Tibial nerve (tissue), 4 donors: ENCODE measurements at regions not wholly inside any gene's neighbourhood (a gene's known extent, or its start where the extent isn't known, plus 50 kb on each side); places are given as distances from the start of the nearest gene placed in this dataset.

Source experiments
- DNase-seq, 2 donors: peaks; one replicate each; pipeline ENCODE4 v3.0.0-alpha.2; 2019; ENCODE audit warnings: low spot score in 2 of 2
- H3K27ac ChIP-seq, 4 donors: fragments of 200-600 bp; sonication (generic) in 3 of 4; one replicate each; pipeline ENCODE4 v1.5.1; 2017 to 2019; ENCODE audit warnings: mild to moderate bottlenecking in 1 of 4
- H3K27me3 ChIP-seq, 2 donors: fragments of 200-600 bp; sonication (generic) in 1 of 2; one replicate each; pipeline versions ENCODE4 v1.5.1 to v1.6.0; 2017 to 2019
- H3K36me3 ChIP-seq, 3 donors: fragments of 200-600 bp; sonication (generic); one replicate each; pipeline ENCODE4 v1.5.1; 2018 to 2019
- H3K4me1 ChIP-seq, 4 donors: fragments of 200-600 bp; sonication (generic) in 3 of 4; one replicate each; pipeline ENCODE4 v1.5.1; 2017 to 2019
- H3K4me3 ChIP-seq, 4 donors: fragments of 200-600 bp; sonication (generic) in 3 of 4; one replicate each; pipeline ENCODE4 v1.5.1; 2017 to 2019; ENCODE audit warnings: mild to moderate bottlenecking in 1 of 4, moderate library complexity in 1 of 4
- H3K9me3 ChIP-seq, 4 donors: fragments of 200-600 bp; sonication (generic) in 3 of 4; one replicate each; pipeline ENCODE4 v1.5.1; 2017 to 2019
- CTCF ChIP-seq, 5 experiments: fragments of 200-600 bp in 3 of 5; fragments of 450-650 bp in 2 of 5; sonication (generic) in 3 of 5; IDR thresholded peaks; one replicate each; pipeline ENCODE4 v1.5.1; 2016 to 2019; ENCODE audit warnings: antibody characterized with exemption in 5 of 5, mild to moderate bottlenecking in 3 of 5, moderate library complexity in 2 of 5
- EP300 ChIP-seq, 2 donors: sonication (generic); formaldehyde crosslinking; IDR thresholded peaks; one replicate each; pipeline ENCODE4 v1.6.1; 2017; ENCODE audit warnings: antibody characterized with exemption in 2 of 2, mild to moderate bottlenecking in 1 of 2
- POLR2A ChIP-seq, 2 donors: fragments of 450-650 bp; IDR thresholded peaks; one replicate each; pipeline ENCODE4 v1.6.1; 2017; ENCODE audit warnings: antibody characterized with exemption in 2 of 2, mild to moderate bottlenecking in 2 of 2, moderate library complexity in 2 of 2
- WGBS, 2 donors: methylation state at CpG; one replicate each; pipeline ENCODE4 v1.1.5; 2018; 5-methylcytosine and 5-hydroxymethylcytosine counted together

GRCh38 chr3:157871248-157871647 lies 235.0 kb downstream of the SHOX2 start:
- H3K27ac ChIP-seq = no peak overlapping the region
- no peak for DNase-seq
- H3K36me3 ChIP-seq = no peaks in the 10 kb centered on the region
- H3K27me3 ChIP-seq = no peaks in the 10 kb centered on the region
- no peak for TF ChIP-seq EP300 (IDR thresholded peaks at IDR 0.05)
- no peak for TF ChIP-seq CTCF (IDR thresholded peaks at IDR 0.05)
- TF ChIP-seq POLR2A (IDR thresholded peaks at IDR 0.05) = no peak
- H3K4me3 ChIP-seq = no peak overlapping the region
- peaks cover 0 to 35% (median 3%) of the 10 kb centered on the region in 4 donors for H3K4me1 ChIP-seq
- 47 to 53% methylated on average over 7 of the region's 7 CpGs for WGBS, 2 donors
- H3K9me3 ChIP-seq = no peaks in the 10 kb centered on the region

- Histone ChIP-seq H3K4me1 (peaks cover 0 to 35% (median 3%) of the 10 kb centered on the region in 4 donors), H3K27ac (peak overlapping the region in 3 of 4 donors; percentile 23 to 68 (median 65)), H3K27me3 (no peaks in the 10 kb centered on the region), H3K36me3 (no peaks in the 10 kb centered on the region), H3K9me3 (no peaks in the 10 kb centered on the region), H3K4me3 (no peak overlapping the region)
- TF ChIP-seq CTCF (IDR thresholded peaks at IDR 0.05) = no peak
- TF ChIP-seq EP300 (IDR thresholded peaks at IDR 0.05) = no peak
- no peak for TF ChIP-seq POLR2A (IDR thresholded peaks at IDR 0.05)
- 33 to 47% methylated on average over 2 of the region's 2 CpGs for WGBS, 2 donors
- no peak for DNase-seq
These were observed 237.3 kb downstream of the SHOX2 start for GRCh38 chr3:157868946-157869345.

GRCh38 chr3:157868196-157868595 lies 238.0 kb downstream of the SHOX2 start:
- WGBS, 2 donors = 30 to 52% methylated on average over 1 of the region's 1 CpG
- no peak overlapping the region for H3K4me3 ChIP-seq
- no peaks in the 10 kb centered on the region for H3K9me3 ChIP-seq
- H3K4me1 ChIP-seq = peaks cover 0 to 35% (median 3%) of the 10 kb centered on the region in 4 donors
- peak overlapping the region in 3 of 4 donors; percentile 49 to 76 (median 65) for H3K27ac ChIP-seq
- no peaks in the 10 kb centered on the region for H3K36me3 ChIP-seq
- peak in 1 of 2 donors; percentile 21 for DNase-seq
- TF ChIP-seq EP300 (IDR thresholded peaks at IDR 0.05) (peak in 1 of 2 donors; percentile 61), CTCF (IDR thresholded peaks at IDR 0.05) (no peak), POLR2A (IDR thresholded peaks at IDR 0.05) (no peak)
- H3K27me3 ChIP-seq = no peaks in the 10 kb centered on the region

GRCh38 chr3:157865352-157866000 lies 240.7 kb downstream of the SHOX2 start:
- Histone ChIP-seq H3K4me3 (no peak overlapping the region), H3K27me3 (no peaks in the 10 kb centered on the region), H3K9me3 (no peaks in the 10 kb centered on the region), H3K36me3 (no peaks in the 10 kb centered on the region), H3K27ac (no peak overlapping the region), H3K4me1 (peaks cover 0 to 20% (median 3%) of the 10 kb centered on the region in 4 donors)
- WGBS, 2 donors = 57 to 63% methylated on average over 9 of the region's 9 CpGs
- no peak for TF ChIP-seq POLR2A (IDR thresholded peaks at IDR 0.05)
- no peak for TF ChIP-seq CTCF (IDR thresholded peaks at IDR 0.05)
- TF ChIP-seq EP300 (IDR thresholded peaks at IDR 0.05) = no peak
- DNase-seq = no peak

- no peaks in the 10 kb centered on the region for H3K9me3 ChIP-seq
- no peaks in the 10 kb centered on the region for H3K27me3 ChIP-seq
- no peaks in the 10 kb centered on the region for H3K36me3 ChIP-seq
- H3K4me1 ChIP-seq = peaks cover 0 to 20% (median 0%) of the 10 kb centered on the region in 4 donors
- H3K27ac ChIP-seq = no peak overlapping the region
- 38 to 50% methylated on average over 4 of the region's 4 CpGs for WGBS, 2 donors
- DNase-seq = no peak
- TF ChIP-seq CTCF (IDR thresholded peaks at IDR 0.05) = no peak
- no peak overlapping the region for H3K4me3 ChIP-seq
These were observed 245.0 kb downstream of the SHOX2 start for GRCh38 chr3:157861076-157861765.
